Amygdala (tissue), 56 donors: ENCODE measurements at regions not wholly inside any gene's neighbourhood (a gene's known extent, or its start where the extent isn't known, plus 50 kb on each side); places are given as distances from the start of the nearest gene placed in this dataset.
"Not testable (repeated sequence)": the region's sequence is repeated elsewhere in the genome, so short reads cannot be mapped to it uniquely, and the experiment has no call there.

Experiments used
- DNase-seq, 56 donors: peaks; one replicate each; lab custom pipeline; 2025; lab: John Stamatoyannopoulos, UW

- DNase-seq = not testable (repeated sequence)
These were observed 145.2 kb upstream of the C1QTNF3 start for GRCh38 chr5:34188001-34188822.

GRCh38 chr5:34189246-34189645 is 146.2 kb upstream of the C1QTNF3 start:
- DNase-seq = not testable (repeated sequence)

GRCh38 chr5:34189752-34190411 is 146.9 kb upstream of the C1QTNF3 start:
- not testable (repeated sequence) for DNase-seq

GRCh38 chr5:34190466-34190865 is 147.5 kb upstream of the C1QTNF3 start:
- DNase-seq = not testable (repeated sequence)

GRCh38 chr5:34191279-34191744 is 148.3 kb upstream of the C1QTNF3 start:
- not testable (repeated sequence) for DNase-seq

- DNase-seq = not testable (repeated sequence)
These were observed 149.3 kb upstream of the C1QTNF3 start for GRCh38 chr5:34192064-34192922.

- not testable (repeated sequence) for DNase-seq
These were observed 149.9 kb upstream of the C1QTNF3 start for GRCh38 chr5:34192923-34193262.

GRCh38 chr5:34193297-34193696 is 150.3 kb upstream of the C1QTNF3 start:
- DNase-seq = not testable (repeated sequence)

GRCh38 chr5:34193804-34194203 is 150.8 kb upstream of the C1QTNF3 start:
- DNase-seq = not testable (repeated sequence)

- not testable (repeated sequence) for DNase-seq
These were observed 153.1 kb upstream of the C1QTNF3 start for GRCh38 chr5:34196091-34196490.

GRCh38 chr5:34205347-34205746 is 162.3 kb upstream of the C1QTNF3 start:
- not testable (repeated sequence) for DNase-seq

- DNase-seq = not testable (repeated sequence)
These were observed 174.4 kb upstream of the C1QTNF3 start for GRCh38 chr5:34217386-34217785.

- not testable (repeated sequence) for DNase-seq
These were observed 178.5 kb upstream of the C1QTNF3 start for GRCh38 chr5:34221329-34222073.

- not testable (repeated sequence) for DNase-seq
These were observed 180.1 kb upstream of the C1QTNF3 start for GRCh38 chr5:34223158-34223557.

- not testable (repeated sequence) for DNase-seq
These were observed 187.4 kb upstream of the C1QTNF3 start for GRCh38 chr5:34230402-34230801.

- not testable (repeated sequence) for DNase-seq
These were observed 200.8 kb upstream of the C1QTNF3 start for GRCh38 chr5:34243802-34244201.

GRCh38 chr5:34244281-34245031 is 201.4 kb upstream of the C1QTNF3 start:
- DNase-seq = not testable (repeated sequence)

- peak in 1 of 56 donors; percentile 16 for DNase-seq
These were observed 202.0 kb upstream of the C1QTNF3 start for GRCh38 chr5:34245032-34245394.

GRCh38 chr5:34245813-34246212 is 202.8 kb upstream of the C1QTNF3 start:
- DNase-seq = not testable (repeated sequence)
